Astrocyte of the hippocampus (primary cell): ENCODE measurements at regions not wholly inside any gene's neighbourhood (a gene's known extent, or its start where the extent isn't known, plus 50 kb on each side); places are given as distances from the start of the nearest gene placed in this dataset.

Experiments used
- DNase-seq: peaks from one replicate; pipeline ENCODE4 v3.0.0; 2011; ENCODE audit warnings: low read depth, low spot score

GRCh38 chr1:244974106-244974505 lies 109.8 kb upstream of the HNRNPU start:
- no peak for DNase-seq

DNA sequence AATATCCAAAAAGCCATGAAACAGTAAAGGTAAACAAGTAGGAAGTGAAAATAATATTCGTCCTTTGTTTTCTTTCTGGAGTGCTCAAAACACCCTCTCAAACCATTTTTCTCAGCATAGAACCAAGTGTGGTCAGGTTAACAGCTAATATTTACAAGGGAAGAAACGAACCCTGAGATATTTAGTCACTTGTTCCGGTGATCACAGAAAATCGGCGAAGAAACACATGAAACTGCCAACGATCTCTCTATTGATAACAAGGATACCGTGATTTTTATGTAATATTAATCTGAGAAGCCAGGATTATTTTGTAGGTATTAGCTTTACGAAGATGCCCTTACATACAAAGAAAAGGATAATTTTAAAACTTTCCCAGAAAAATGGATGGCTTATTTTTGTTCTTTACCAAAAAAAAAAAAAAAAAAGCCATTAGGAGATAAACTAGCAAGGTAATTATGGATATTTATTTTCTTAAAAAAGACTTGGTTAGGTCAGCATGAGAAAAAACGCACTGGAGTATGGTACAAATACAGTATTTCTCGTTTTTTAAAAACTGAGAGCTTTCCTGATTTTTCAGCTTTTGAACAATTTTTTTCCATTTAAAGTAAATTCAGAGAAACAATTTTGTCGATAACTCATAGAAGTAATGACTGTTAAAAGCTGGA lies 107.3 kb upstream of the HNRNPU start:
- DNase-seq: no peak

DNA sequence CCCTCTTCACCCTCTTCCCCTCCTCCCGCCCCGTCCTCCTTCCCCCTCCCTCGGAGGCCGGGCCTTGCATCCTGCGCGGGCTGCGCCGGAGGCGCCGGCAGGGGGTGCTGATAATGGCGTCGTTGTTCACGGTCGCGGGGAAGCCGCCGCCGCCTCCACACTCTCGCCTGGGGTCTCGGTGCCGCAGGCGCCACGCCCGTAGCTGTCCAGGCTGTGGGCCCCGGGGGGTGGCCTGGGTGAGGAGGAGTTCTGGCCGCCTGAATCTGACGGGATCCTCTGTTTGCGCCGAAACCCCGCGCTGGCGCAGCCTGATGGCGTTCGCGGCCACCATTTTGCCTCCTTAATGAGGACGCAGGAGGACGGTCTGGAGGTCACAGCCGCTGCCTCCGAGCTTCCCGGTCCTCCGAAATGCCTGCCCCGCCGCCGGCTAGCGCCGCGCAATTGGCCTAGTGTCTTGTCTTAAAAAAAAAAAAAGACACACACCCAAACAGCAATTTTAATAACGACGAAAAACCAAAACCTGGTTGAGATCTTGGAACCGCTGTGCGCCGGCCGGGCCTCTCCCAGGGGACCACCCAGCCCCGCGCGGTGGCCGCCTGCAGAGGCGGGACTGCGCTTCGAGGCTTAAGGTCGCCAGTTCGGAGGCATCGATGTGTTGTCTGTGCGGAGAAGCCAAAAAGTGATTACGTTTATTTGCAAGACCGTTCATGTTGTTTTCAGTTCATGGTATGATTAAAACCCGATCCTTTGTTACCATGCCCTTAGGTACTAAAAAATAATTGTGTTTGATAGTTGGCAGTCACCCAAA lies 106.6 kb upstream of the HNRNPU start:
- peak; percentile 98 for DNase-seq

DNA sequence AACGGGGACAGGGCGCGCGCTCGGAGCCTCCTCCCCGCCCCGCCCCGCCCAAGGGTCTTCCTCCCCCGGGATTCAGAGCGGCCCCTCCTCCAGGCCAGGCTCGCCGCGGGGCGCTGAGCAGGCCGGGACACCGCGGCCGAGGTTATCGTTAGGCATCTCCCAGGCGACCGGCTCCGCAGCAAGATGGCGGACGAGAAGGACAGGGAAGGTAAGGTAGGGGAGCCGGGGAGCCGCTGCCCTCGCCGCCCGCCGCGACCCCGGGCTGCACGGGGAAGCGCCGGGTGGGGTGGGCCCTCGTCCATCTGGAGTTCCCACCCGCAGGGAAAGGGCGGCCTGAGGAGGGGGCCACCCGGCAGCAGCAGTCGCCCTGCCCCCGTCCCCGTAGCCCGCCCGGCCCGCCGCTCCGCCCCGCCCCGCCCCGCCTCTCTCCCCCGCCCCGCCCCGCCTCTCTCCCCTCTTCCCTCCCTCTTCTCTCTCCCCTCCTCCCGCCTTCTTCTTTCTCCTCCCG lies 105.9 kb upstream of the HNRNPU start:
- DNase-seq: peak; percentile 89

DNA sequence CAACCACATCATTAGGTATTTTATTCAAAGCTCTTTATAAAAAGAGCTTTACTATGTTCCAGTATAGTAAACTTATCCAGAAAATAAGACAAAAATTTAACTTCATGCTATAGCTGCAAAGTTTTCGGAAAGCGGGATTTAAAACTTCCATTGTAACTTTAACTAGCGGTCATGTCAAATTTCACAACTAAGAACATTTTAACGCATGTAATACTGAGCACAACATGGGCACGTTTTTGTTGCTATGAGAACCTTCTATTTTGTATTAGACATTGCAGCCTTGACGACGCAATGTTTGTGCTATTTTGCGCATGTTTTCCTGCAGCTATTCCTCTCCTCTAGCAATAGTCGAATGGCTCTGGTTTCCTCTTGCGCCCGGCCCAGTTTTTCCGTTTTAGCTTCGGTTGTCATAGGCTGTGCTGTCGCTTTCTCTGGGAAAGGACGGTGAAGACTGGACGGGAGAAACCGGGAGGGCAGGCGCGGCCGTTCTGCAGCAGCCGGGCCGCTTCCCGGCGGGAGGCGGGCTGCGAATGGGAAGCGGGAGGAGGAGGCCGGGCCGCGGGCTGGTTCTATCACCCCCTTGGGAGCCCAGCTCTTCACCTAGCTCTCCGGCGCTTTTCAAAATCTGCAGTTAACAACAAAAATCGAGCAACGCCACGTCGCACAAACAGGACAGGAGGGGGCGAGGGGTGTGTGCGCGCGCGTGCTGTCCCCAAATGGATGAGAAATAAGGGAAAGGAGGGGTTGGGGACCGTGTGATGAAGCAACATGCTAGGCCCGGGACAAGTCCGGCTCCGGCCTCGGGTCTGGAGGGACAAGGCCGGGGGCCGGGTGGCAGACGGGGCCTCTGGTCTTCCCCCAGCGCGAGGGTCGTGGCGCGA lies 105.3 kb upstream of the HNRNPU start:
- DNase-seq: peak; percentile 88

GRCh38 chr1:244968881-244969280 lies 104.5 kb upstream of the HNRNPU start:
- no peak for DNase-seq

- DNase-seq: no peak
These were observed 104.1 kb upstream of the HNRNPU start for GRCh38 chr1:244968471-244968871.

- DNase-seq: no peak
These were observed 102.8 kb upstream of the HNRNPU start for GRCh38 chr1:244967159-244967558.

- no peak for DNase-seq
These were observed 101.1 kb upstream of the HNRNPU start for GRCh38 chr1:244965185-244966030.

DNA sequence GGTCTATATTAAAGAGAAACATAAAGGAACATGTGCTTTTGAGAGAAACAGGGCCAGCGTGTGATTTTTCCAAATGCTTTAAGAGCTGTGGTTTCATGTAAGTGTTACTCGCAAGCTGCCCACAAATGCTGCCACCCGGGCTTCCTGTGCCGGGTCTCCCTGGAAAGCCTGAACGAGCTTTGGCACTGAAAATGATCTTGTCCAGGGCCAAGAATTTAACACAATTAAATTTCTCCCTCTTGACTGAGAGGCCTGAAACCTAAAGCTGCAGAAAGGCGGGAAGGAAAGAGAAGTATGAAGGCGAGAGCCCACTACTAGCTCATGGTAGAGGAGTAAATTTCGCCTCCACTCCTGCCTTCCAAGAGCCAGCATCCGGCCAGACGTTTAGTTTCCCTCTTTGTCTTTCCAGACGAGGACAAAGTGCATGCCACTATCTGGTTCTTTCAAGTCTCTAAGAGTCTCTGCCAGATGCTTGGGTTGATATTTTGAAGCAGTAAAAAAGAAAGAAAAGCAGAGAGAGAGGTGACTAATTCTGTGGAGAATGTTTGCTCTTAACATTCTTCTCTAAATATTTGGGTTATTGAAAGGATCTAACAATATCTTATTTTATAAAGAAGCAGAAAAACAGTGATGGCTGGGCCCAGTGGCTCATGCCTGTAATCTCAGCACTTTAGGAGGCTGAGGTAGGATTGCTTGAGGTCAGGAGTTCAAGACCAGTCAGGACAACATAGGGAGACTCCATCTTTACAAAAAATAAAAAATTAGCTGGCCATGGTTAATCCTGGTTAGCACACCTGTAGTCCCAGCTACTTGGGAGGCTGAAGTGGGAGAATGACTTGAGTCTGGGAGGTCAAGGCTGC lies 100.0 kb upstream of the HNRNPU start:
- peak; percentile 88 for DNase-seq

GRCh38 chr1:244963231-244963826 lies 99.0 kb upstream of the HNRNPU start:
- DNase-seq: no peak

DNA sequence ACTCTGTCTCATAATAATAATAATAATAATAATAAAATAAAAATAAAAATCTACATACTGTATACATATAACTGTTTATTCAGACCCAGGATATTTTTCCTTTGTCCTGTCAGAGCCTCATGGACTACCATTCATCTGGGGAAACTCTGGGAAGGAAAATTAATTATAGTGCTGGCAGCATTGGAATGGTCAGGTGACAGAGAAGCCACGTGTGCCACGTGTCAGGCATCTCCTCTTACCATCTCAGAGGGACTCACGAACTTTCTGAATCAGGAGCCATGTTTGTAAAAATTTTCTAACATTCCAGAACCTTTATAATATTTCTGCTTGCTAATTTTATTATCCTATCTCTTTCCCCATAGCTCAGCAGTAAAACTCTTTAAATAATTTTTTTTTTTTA lies 97.8 kb upstream of the HNRNPU start:
- DNase-seq: no peak

DNA sequence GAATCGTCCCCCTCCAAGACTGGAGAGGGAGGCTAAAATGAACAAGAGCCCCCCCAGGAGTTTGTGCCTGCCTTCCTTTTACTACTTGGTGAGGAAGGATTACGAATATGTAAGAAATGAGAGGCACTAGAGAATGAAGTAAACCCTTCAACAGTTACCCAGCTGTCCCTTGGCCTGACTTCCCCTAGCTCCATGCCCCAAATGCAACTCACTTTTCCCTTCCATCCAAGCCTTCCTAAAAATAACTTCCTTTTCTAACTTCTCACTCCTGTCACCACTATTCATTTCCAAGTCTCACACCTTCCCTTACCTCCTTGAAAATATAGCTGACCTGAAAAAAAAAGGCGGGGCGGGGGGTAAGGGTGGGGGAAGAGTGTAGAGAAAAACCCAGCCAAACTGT lies 96.6 kb upstream of the HNRNPU start:
- DNase-seq: no peak

DNA sequence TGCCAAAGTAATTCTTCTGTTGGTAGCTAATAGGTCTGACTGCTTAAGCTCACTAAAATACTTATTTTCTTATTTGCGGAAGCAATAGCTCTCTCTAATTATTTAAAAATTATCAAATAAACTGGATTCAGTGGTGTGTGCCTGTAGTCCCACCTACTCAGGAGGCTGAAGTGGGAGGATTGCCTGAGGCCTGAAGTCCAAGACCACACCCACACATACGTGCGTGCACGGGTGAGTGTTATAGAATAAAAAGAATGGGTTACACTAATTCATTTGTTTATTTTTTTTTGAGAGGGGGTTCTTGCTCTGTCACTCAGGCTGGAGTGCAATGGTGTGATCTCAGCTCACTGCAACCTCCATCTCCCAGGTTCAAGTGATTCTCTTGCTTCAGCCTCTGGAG lies 94.2 kb upstream of the HNRNPU start:
- DNase-seq: no peak

GRCh38 chr1:244957525-244957924 lies 93.2 kb upstream of the HNRNPU start:
- no peak for DNase-seq

- DNase-seq: no peak
These were observed 92.8 kb upstream of the HNRNPU start for GRCh38 chr1:244957122-244957521.

DNA sequence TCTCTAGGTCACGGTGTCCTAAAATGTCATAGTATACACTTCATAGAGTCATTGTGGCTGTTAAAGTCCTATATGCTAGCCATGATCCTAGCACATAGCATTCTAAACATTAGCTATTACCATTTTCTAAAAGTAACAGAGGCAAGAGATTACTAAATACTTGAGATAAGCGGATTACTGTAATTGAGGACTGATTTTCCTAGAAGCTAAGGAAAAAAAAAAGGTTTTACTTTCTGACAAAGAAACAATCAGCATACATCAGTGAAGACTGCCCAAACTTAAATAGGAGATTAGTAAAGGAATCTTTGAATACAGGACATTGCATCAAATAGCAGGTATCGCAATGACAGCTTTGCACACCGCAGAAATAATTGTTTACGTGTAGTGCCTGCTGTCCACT lies 91.3 kb upstream of the HNRNPU start:
- DNase-seq: no peak

DNA sequence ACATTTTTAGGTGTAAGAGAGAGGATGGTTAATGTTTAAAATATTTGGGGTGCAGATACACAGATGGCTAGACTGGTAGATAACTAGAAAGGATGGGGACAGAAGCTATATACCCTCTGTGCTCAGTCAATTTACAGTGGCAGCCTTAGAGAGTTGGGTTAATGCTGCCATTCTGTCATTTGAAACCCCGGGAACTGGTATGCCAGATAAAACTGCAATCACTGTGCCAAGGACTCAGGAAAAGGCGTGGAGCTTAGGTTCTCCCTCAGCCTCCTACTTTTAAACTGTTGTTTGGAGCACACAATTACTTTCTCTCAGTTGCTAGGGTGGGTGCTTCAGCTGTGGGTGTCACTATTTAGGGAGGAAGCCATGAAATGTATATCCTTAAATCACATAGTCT lies 90.0 kb upstream of the HNRNPU start:
- no peak for DNase-seq

DNA sequence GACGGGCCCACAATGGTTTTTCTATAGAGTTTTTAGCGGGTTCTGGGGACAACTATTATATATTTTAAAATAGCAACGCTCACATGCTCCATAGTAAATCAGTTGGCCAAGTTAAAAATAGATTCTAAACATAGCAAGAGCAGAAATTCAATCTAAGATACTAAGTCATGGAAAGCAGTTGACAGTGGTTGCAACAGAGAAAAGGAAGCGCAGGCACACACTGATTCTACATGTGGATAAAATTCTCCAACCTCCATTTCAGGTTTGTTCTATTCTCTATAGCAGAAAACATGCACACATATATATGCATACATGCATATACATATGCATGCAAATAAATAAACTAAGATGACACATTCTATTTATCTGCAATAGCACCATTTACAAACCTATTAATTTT lies 89.6 kb upstream of the HNRNPU start:
- no peak for DNase-seq

DNA sequence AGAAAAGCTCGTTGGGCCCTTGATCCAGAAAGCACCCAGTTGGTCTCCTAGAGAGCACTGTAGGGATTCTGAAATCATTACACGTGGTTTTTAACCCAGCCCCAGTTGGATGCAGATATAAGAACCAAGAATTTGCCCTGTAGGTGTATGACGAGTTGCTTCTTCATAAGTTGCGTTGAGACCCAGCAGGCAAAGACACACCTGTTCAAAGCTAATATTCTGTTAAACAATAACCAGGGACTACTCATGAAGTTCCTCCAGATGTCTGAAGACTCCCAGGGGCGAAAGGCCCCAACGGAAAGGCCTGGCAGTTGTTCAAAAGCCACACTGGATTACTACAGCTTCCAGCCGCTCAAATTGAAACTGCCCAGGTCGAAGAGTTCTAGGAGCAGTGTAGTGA lies 88.6 kb upstream of the HNRNPU start:
- DNase-seq: no peak
